Peyer's patch (tissue), 4 donors: ENCODE measurements at regions not wholly inside any gene's neighbourhood (a gene's known extent, or its start where the extent isn't known, plus 50 kb on each side); places are given as distances from the start of the nearest gene placed in this dataset.

ENCODE experiments used
- POLR2A ChIP-seq, 2 donors: fragments of 450-650 bp; IDR thresholded peaks; one replicate each; pipeline ENCODE4 v1.5.1; 2017; ENCODE audit warnings: antibody characterized with exemption in 2 of 2, mild to moderate bottlenecking in 2 of 2, moderate library complexity in 2 of 2
- TF ChIP-seq, protein P1 (sequence below), 6 experiments: fragments of 450-650 bp in 4 of 6; fragments of 200-600 bp in 2 of 6; sonication (generic) in 1 of 6; IDR thresholded peaks; one replicate each; pipeline ENCODE4 v1.5.1; 2017 to 2019; ENCODE audit warnings: antibody characterized with exemption in 6 of 6, mild to moderate bottlenecking in 3 of 6, moderate library complexity in 1 of 6

GRCh38 chr3:15942936-15943335 lies 145.2 kb upstream of the ANKRD28 start:
- TF ChIP-seq, protein P1, sequence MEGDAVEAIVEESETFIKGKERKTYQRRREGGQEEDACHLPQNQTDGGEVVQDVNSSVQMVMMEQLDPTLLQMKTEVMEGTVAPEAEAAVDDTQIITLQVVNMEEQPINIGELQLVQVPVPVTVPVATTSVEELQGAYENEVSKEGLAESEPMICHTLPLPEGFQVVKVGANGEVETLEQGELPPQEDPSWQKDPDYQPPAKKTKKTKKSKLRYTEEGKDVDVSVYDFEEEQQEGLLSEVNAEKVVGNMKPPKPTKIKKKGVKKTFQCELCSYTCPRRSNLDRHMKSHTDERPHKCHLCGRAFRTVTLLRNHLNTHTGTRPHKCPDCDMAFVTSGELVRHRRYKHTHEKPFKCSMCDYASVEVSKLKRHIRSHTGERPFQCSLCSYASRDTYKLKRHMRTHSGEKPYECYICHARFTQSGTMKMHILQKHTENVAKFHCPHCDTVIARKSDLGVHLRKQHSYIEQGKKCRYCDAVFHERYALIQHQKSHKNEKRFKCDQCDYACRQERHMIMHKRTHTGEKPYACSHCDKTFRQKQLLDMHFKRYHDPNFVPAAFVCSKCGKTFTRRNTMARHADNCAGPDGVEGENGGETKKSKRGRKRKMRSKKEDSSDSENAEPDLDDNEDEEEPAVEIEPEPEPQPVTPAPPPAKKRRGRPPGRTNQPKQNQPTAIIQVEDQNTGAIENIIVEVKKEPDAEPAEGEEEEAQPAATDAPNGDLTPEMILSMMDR (IDR thresholded peaks at IDR 0.05): no peak
- TF ChIP-seq POLR2A (IDR thresholded peaks at IDR 0.05): no peak
